H1 (cell line): ENCODE measurements at regions not wholly inside any gene's neighbourhood (a gene's known extent, or its start where the extent isn't known, plus 50 kb on each side); places are given as distances from the start of the nearest gene placed in this dataset.

Experiments
- CTCF ChIA-PET: fragments of 300-600 bp; sonication (Branson Sonifier 250); formaldehyde crosslinking; loops from one replicate; lab custom pipeline; 2021; ENCODE audit not compliant: partially characterized antibody; lab: Charles Lee
- POLR2A ChIA-PET: fragments of 300-600 bp; sonication (Branson Sonifier 250); formaldehyde crosslinking; loops from one replicate; lab custom pipeline; 2021; ENCODE audit warnings: inconsistent platforms; ENCODE audit not compliant: partially characterized antibody; lab: Charles Lee
- DNase-seq, 2 experiments: peaks; one replicate each; pipeline versions ENCODE4 v3.0.0 to v3.0.0-alpha.2; 2010 to 2022; ENCODE audit warnings: low spot score in 2 of 2, low read depth in 1 of 2, mixed read lengths in 1 of 2
- FAIRE-seq: peaks from 2 replicates; lab custom pipeline; 2011; peaks lifted over from hg19 to GRCh38; lab: Jason Lieb, UNC
- H2AFZ ChIP-seq: 2 replicates; pipeline ENCODE4 v1.8.1; 2012; ENCODE audit warnings: low read length, inconsistent platforms
- H2AK5ac ChIP-seq: 2 replicates; pipeline ENCODE4 v1.6.1; 2013; ENCODE audit warnings: low read depth, low read length
- H2BK120ac ChIP-seq: replicated peaks from 2 replicates; pipeline ENCODE3; 2013; ENCODE audit warnings: low read depth, low read length, inconsistent platforms
- H2BK12ac ChIP-seq: 2 replicates; pipeline ENCODE4 v1.6.1; 2013; ENCODE audit warnings: low read depth, low read length
- H2BK15ac ChIP-seq: 2 replicates; pipeline ENCODE4 v1.6.1; 2013; ENCODE audit warnings: low read length
- H2BK20ac ChIP-seq: 2 replicates; pipeline ENCODE4 v1.6.1; 2013; ENCODE audit warnings: low read length
- H2BK5ac ChIP-seq: 2 replicates; pipeline ENCODE4 v1.6.1; 2013; ENCODE audit warnings: low read depth, low read length
- H3K14ac ChIP-seq: 2 replicates; pipeline ENCODE4 v1.6.1; 2013; ENCODE audit warnings: inconsistent platforms; ENCODE audit not compliant: insufficient read length
- H3K18ac ChIP-seq: 2 replicates; pipeline ENCODE4 v1.6.1; 2013; ENCODE audit warnings: low read length; ENCODE audit errors: extremely low read depth
- H3K23ac ChIP-seq: 2 replicates; pipeline ENCODE4 v1.6.1; 2013; ENCODE audit warnings: inconsistent platforms; ENCODE audit not compliant: insufficient read length
- H3K23me2 ChIP-seq: 2 replicates; pipeline ENCODE4 v1.6.1; 2013; ENCODE audit warnings: low read depth, low read length
- H3K27ac ChIP-seq: 2 replicates; pipeline ENCODE4 v1.6.1; 2011; ENCODE audit warnings: low read depth, low read length, inconsistent platforms
- H3K27me3 ChIP-seq, 4 experiments: replicated peaks in 1 of 4; 1 replicate in 1 of 4; 2 replicates in 3 of 4; pipeline versions ENCODE4 v1.6.1 to v1.8.1; 2011 to 2013; ENCODE audit warnings: low read length in 3 of 4, mild to moderate bottlenecking in 3 of 4, inconsistent platforms in 2 of 4, mixed read lengths in 2 of 4, moderate library complexity in 1 of 4; ENCODE audit not compliant: control insufficient read depth in 3 of 4, insufficient read depth in 3 of 4; ENCODE audit errors: extremely low read depth in 1 of 4
- H3K36me3 ChIP-seq, 4 experiments: 2 replicates each; pipeline versions ENCODE4 v1.6.1 to v1.8.1; 2011 to 2013; ENCODE audit warnings: mild to moderate bottlenecking in 4 of 4, low read length in 3 of 4, moderate library complexity in 2 of 4, control low read depth in 1 of 4, inconsistent platforms in 1 of 4; ENCODE audit not compliant: insufficient read depth in 4 of 4, control insufficient read depth in 2 of 4
- H3K4ac ChIP-seq: replicated peaks from 2 replicates; pipeline ENCODE3; 2013; ENCODE audit warnings: low read length, low read depth, mixed read lengths, inconsistent platforms; ENCODE audit not compliant: insufficient read length
- H3K4me1 ChIP-seq, 4 experiments: replicated peaks in 1 of 4; 1 replicate in 1 of 4; 2 replicates in 3 of 4; pipeline versions ENCODE4 v1.6.1 to v1.8.1; 2011 to 2013; ENCODE audit warnings: low read length in 3 of 4, inconsistent platforms in 2 of 4, mixed read lengths in 1 of 4; ENCODE audit not compliant: insufficient read depth in 4 of 4, control insufficient read depth in 3 of 4
- H3K4me2 ChIP-seq, 2 experiments: 2 replicates each; pipeline versions ENCODE4 v1.6.1 to v1.8.1; 2011 to 2013; ENCODE audit warnings: low read depth in 2 of 2, low read length in 2 of 2, control low read depth in 1 of 2, inconsistent platforms in 1 of 2, mild to moderate bottlenecking in 1 of 2; ENCODE audit not compliant: insufficient read depth in 1 of 2
- H3K4me3 ChIP-seq, 4 experiments: fragments of 200-600, 300-600 bp in 1 of 4; sonication (generic), shearing (Covaris generic), sonication (Bioruptor Twin) in 1 of 4; 2 replicates each; pipeline versions ENCODE4 v1.5.1 to v1.8.1; 2011 to 2016; ENCODE audit warnings: low read length in 4 of 4, low read depth in 3 of 4, control low read depth in 2 of 4, inconsistent platforms in 2 of 4, mild to moderate bottlenecking in 2 of 4, mixed read lengths in 1 of 4, moderate library complexity in 1 of 4; ENCODE audit not compliant: insufficient read depth in 2 of 4; ENCODE audit errors: extremely low read depth in 1 of 4
- H3K56ac ChIP-seq: replicated peaks from 2 replicates; pipeline ENCODE3; 2013; ENCODE audit warnings: low read depth, mild to moderate bottlenecking, mixed read lengths, low read length, inconsistent platforms; ENCODE audit not compliant: insufficient read length
- H3K79me1 ChIP-seq: 2 replicates; pipeline ENCODE4 v1.6.1; 2013; ENCODE audit warnings: low read depth, low read length, control low read depth
- H3K79me2 ChIP-seq, 2 experiments: 2 replicates each; pipeline versions ENCODE4 v1.6.1 to v1.8.1; 2012 to 2013; ENCODE audit warnings: low read length in 2 of 2, mild to moderate bottlenecking in 2 of 2, inconsistent platforms in 1 of 2; ENCODE audit not compliant: insufficient read depth in 2 of 2, control insufficient read depth in 1 of 2
- H3K9ac ChIP-seq, 4 experiments: replicated peaks in 1 of 4; 1 replicate in 1 of 4; 2 replicates in 3 of 4; pipeline versions ENCODE4 v1.6.1 to v1.8.1; 2011 to 2013; ENCODE audit warnings: low read depth in 3 of 4, low read length in 3 of 4, control low read depth in 2 of 4, mild to moderate bottlenecking in 2 of 4, moderate library complexity in 2 of 4, inconsistent platforms in 1 of 4; ENCODE audit errors: extremely low read depth in 1 of 4
- H3K9me3 ChIP-seq, 2 experiments: 2 replicates each; pipeline versions ENCODE4 v1.6.1 to v1.8.1; 2012 to 2013; ENCODE audit warnings: mild to moderate bottlenecking in 2 of 2, moderate library complexity in 2 of 2, control low read depth in 1 of 2, inconsistent platforms in 1 of 2, low read depth in 1 of 2, low read length in 1 of 2, mixed read lengths in 1 of 2; ENCODE audit not compliant: insufficient read depth in 2 of 2
- H4K20me1 ChIP-seq, 2 experiments: replicated peaks in 1 of 2; 2 replicates each; pipeline versions ENCODE3 to v1.8.1; 2011 to 2013; ENCODE audit warnings: inconsistent platforms in 2 of 2, low read length in 2 of 2, mild to moderate bottlenecking in 1 of 2; ENCODE audit not compliant: insufficient read depth in 2 of 2, control insufficient read depth in 1 of 2
- H4K5ac ChIP-seq: 2 replicates; pipeline ENCODE4 v1.6.1; 2013; ENCODE audit warnings: low read length, low read depth, mixed read lengths, inconsistent platforms; ENCODE audit not compliant: insufficient read length
- H4K8ac ChIP-seq: 2 replicates; pipeline ENCODE4 v1.8.0; 2013; ENCODE audit warnings: mild to moderate bottlenecking, moderate library complexity, low read length, inconsistent platforms; ENCODE audit not compliant: insufficient read depth; ENCODE audit errors: extremely low read depth
- H4K91ac ChIP-seq: replicated peaks from 2 replicates; pipeline ENCODE3; 2013; ENCODE audit warnings: low read length, mixed read lengths, inconsistent platforms; ENCODE audit not compliant: insufficient read length
- ATF2 ChIP-seq: IDR thresholded peaks from 2 replicates; pipeline ENCODE4 v1.6.1; 2012; ENCODE audit warnings: low read length, inconsistent platforms
- ATF3 ChIP-seq: IDR thresholded peaks from 2 replicates; pipeline ENCODE4 v1.6.1; 2011; ENCODE audit warnings: low read depth, mild to moderate bottlenecking, low read length; ENCODE audit not compliant: insufficient read depth
- BRCA1 ChIP-seq: IDR thresholded peaks from 2 replicates; pipeline ENCODE4 v1.6.1; 2012; ENCODE audit warnings: low read depth, low read length, improper control_type of control experiment
- CHD1 ChIP-seq: IDR thresholded peaks from 2 replicates; pipeline ENCODE4 v1.6.1; 2012; ENCODE audit warnings: low read depth, low read length, improper control_type of control experiment
- CREB1 ChIP-seq: IDR thresholded peaks from 2 replicates; pipeline ENCODE4 v1.6.1; 2012; ENCODE audit warnings: inconsistent platforms
- EP300 ChIP-seq, 2 experiments: IDR thresholded peaks; 1 replicate in 1 of 2; 2 replicates in 1 of 2; pipeline ENCODE4 v1.6.1; 2011 to 2012; ENCODE audit warnings: low read depth in 2 of 2, low read length in 2 of 2, mild to moderate bottlenecking in 2 of 2, borderline replicate concordance in 1 of 2, inconsistent platforms in 1 of 2, moderate library complexity in 1 of 2
- HDAC6 ChIP-seq: IDR thresholded peaks from one replicate; pipeline ENCODE4 v1.7.1; 2012; ENCODE audit warnings: low read depth, mild to moderate bottlenecking, inconsistent platforms, low read length, moderate library complexity
- TEAD4 ChIP-seq: IDR thresholded peaks from 2 replicates; pipeline ENCODE4 v1.6.1; 2012; ENCODE audit warnings: low read depth, low read length, inconsistent platforms, mixed read lengths
- USF2 ChIP-seq: IDR thresholded peaks from 2 replicates; pipeline ENCODE4 v1.6.1; 2011; ENCODE audit warnings: low read length, improper control_type of control experiment
- YY1 ChIP-seq: IDR thresholded peaks from 2 replicates; pipeline ENCODE4 v1.6.1; 2011; ENCODE audit warnings: low read depth, mild to moderate bottlenecking, low read length
- WGBS, 2 experiments: shearing (Covaris generic) in 1 of 2; methylation state at CpG; one replicate each; pipeline versions ENCODE4 v1.1.6 to v1.1.7; 2013 to 2015; ENCODE audit warnings: low lambda C conversion rate in 2 of 2, mixed read lengths in 2 of 2, inconsistent platforms in 1 of 2, low coverage in 1 of 2, missing lambda C conversion rate in 1 of 2; ENCODE audit not compliant: insufficient replicate concordance in 2 of 2, insufficient coverage in 1 of 2, insufficient read length in 1 of 2; ENCODE audit errors: extremely low coverage in 1 of 2, missing lambda C conversion rate in 1 of 2; 5-methylcytosine and 5-hydroxymethylcytosine counted together

- H2BK20ac ChIP-seq: no peak overlapping the region
- ChIA-PET CTCF (interaction anchor here (0.6 to 1.0 kb wide), 2 partner anchors 10 to 59 kb away, joined by 3 to 5 read pairs; no protein-coding TSS in a partner anchor), POLR2A (no interaction called here)
- H2BK12ac ChIP-seq: no peak overlapping the region
- no peaks in the 10 kb centered on the region for H3K23me2 ChIP-seq
- no peak overlapping the region for H3K4ac ChIP-seq
- H4K91ac ChIP-seq: no peak overlapping the region
- no peaks in the 10 kb centered on the region for H3K79me1 ChIP-seq
- H3K9me3 ChIP-seq: no peaks in the 10 kb centered on the region
- H3K14ac ChIP-seq: no peak overlapping the region
- no peak overlapping the region for H2BK5ac ChIP-seq
- H2BK15ac ChIP-seq: no peak overlapping the region
- no peak overlapping the region for H4K5ac ChIP-seq
- no peak overlapping the region for H2BK120ac ChIP-seq
- no peak overlapping the region for H3K9ac ChIP-seq
- H2AK5ac ChIP-seq: no peak overlapping the region
- H3K4me1 ChIP-seq: no peaks in the 10 kb centered on the region
- H3K56ac ChIP-seq: no peak overlapping the region
- H3K27me3 ChIP-seq: no peaks in the 10 kb centered on the region
- H3K4me2 ChIP-seq: no peak overlapping the region
- no peaks in the 10 kb centered on the region for H4K20me1 ChIP-seq
- DNase-seq (no peak), FAIRE-seq (no peak)
- H3K36me3 ChIP-seq: no peaks in the 10 kb centered on the region
- no peaks in the 10 kb centered on the region for H3K79me2 ChIP-seq
- H3K27ac ChIP-seq: no peak overlapping the region
- WGBS, 2 experiments: 87% methylated on average over 1 of the region's 1 CpG; no CpG with 5 or more reads in 1 of the 2 experiments
- H3K23ac ChIP-seq: no peak overlapping the region
- H2AFZ ChIP-seq: no peak overlapping the region
- no peak overlapping the region for H4K8ac ChIP-seq
- H3K18ac ChIP-seq: no peak overlapping the region
- no peak overlapping the region for H3K4me3 ChIP-seq
- TF ChIP-seq ATF2 (no peak), CHD1 (no peak), BRCA1 (no peak), USF2 (no peak), TEAD4 (no peak), CREB1 (no peak), ATF3 (no peak), YY1 (no peak), EP300 (IDR thresholded peaks at IDR 0.05; ENCODE audit: borderline replicate concordance in 1 of 2, low read depth in 2 of 2, low read length in 2 of 2) (no peak), HDAC6 (no peak)
Measured at GRCh38 chr3:162665684-162666391, 1169.2 kb downstream of the OTOL1 start.
